Ovary (tissue), 7 donors: ENCODE measurements at regions not wholly inside any gene's neighbourhood (a gene's known extent, or its start where the extent isn't known, plus 50 kb on each side); places are given as distances from the start of the nearest gene placed in this dataset.

Source experiments
- DNase-seq, 5 donors: peaks; one replicate each; pipeline ENCODE4 v3.0.0-alpha.2; 2019 to 2020
- H3K27ac ChIP-seq, 2 donors: fragments of 200-600 bp; one replicate each; pipeline versions ENCODE4 v1.5.1 to v1.8.0; 2019 to 2022
- H3K27me3 ChIP-seq: fragments of 200-600 bp; one replicate; pipeline ENCODE4 v1.8.0; 2022
- H3K36me3 ChIP-seq: fragments of 200-600 bp; sonication (generic); one replicate; pipeline ENCODE4 v1.5.1; 2019
- H3K4me1 ChIP-seq: one replicate; pipeline ENCODE4 v1.8.1; 2013; ENCODE audit warnings: mild to moderate bottlenecking, moderate library complexity; ENCODE audit not compliant: insufficient read depth
- H3K4me3 ChIP-seq: fragments of 200-600 bp; sonication (generic); one replicate; pipeline ENCODE4 v1.5.1; 2017
- H3K9me3 ChIP-seq, 2 donors: fragments of 200-600 bp in 1 of 2; sonication (generic) in 1 of 2; one replicate each; pipeline versions ENCODE4 v1.5.1 to v1.8.1; 2013 to 2019; ENCODE audit warnings: mild to moderate bottlenecking in 1 of 2, moderate library complexity in 1 of 2
- EP300 ChIP-seq: sonication (generic); formaldehyde crosslinking; IDR thresholded peaks from one replicate; pipeline ENCODE4 v1.6.1; 2017; ENCODE audit warnings: antibody characterized with exemption
- POLR2A ChIP-seq: fragments of 450-650 bp; IDR thresholded peaks from one replicate; pipeline ENCODE4 v1.6.1; 2017; ENCODE audit warnings: antibody characterized with exemption, mild to moderate bottlenecking, moderate library complexity
- WGBS, 3 donors: extraction: QIAGEN DNeasy Blood & Tissue Kit in 1 of 3; methylation state at CpG; one replicate each; pipeline versions ENCODE4 v1.1.5 to v1.1.7; 2013 to 2017; 5-methylcytosine and 5-hydroxymethylcytosine counted together
- intact Hi-C, 4 donors: fragments of 100-400 bp; cut with DNase I; formaldehyde crosslinking; loops; one replicate each; pipeline versions ENCODE4 v1.11.0 to v1.15.1; 2022 to 2023
- TF ChIP-seq, protein P1 (sequence below), 3 donors: fragments of 450-650 bp in 2 of 3; fragments of 200-600 bp in 1 of 3; IDR thresholded peaks; one replicate each; pipeline versions ENCODE4 v1.5.1 to v1.8.0; 2016 to 2022; ENCODE audit warnings: antibody characterized with exemption in 3 of 3, mild to moderate bottlenecking in 1 of 3
- donor health status: DM: no; HTN: no; CAD: no; lungs with moderate emphysema.
- donor health status: DM: no; HTN: no; CAD: no.
- donor health status: Bipolar disorder and iron deficiency.
- donor health status: DM: no; HTN: no; CAD: no.
- donor health status: DM: yes; HTN: yes; CAD: no.

DNA sequence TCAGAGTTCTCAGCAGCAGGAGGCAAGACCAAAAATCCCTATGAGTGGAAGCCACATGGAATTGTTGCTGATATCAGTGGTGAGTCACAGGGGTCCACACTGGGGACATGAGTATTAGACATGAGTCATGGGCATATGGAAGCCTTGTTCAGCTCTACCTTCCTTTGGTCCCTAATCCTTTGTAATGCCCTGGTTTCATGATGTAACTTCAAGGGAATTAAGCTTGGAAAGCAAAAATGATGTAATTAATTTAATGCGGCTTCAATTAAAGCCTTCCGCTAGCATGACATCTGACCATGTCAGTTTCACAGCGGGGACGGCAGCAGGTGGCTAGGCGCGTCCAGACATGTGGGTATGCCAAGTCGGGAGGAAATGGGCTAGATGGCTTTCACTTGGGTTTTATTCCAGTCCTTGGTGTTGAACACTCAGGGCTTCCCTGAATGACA, 176.1 kb upstream of the RGMA start:
- H3K27ac ChIP-seq, result no peak overlapping the region
- no peak overlapping the region for H3K4me3 ChIP-seq
- H3K36me3 ChIP-seq, result no peaks in the 10 kb centered on the region
- intact Hi-C loops, result no loop called here
- no peaks in the 10 kb centered on the region for H3K9me3 ChIP-seq
- H3K4me1 ChIP-seq, result no peaks in the 10 kb centered on the region
- no peaks in the 10 kb centered on the region for H3K27me3 ChIP-seq
- 71 to 85% (median 83%) methylated on average over 7 of the region's 7 CpGs for WGBS, 3 donors
- DNase-seq, result peak in 1 of 5 donors; percentile 4
- TF ChIP-seq, protein P1, sequence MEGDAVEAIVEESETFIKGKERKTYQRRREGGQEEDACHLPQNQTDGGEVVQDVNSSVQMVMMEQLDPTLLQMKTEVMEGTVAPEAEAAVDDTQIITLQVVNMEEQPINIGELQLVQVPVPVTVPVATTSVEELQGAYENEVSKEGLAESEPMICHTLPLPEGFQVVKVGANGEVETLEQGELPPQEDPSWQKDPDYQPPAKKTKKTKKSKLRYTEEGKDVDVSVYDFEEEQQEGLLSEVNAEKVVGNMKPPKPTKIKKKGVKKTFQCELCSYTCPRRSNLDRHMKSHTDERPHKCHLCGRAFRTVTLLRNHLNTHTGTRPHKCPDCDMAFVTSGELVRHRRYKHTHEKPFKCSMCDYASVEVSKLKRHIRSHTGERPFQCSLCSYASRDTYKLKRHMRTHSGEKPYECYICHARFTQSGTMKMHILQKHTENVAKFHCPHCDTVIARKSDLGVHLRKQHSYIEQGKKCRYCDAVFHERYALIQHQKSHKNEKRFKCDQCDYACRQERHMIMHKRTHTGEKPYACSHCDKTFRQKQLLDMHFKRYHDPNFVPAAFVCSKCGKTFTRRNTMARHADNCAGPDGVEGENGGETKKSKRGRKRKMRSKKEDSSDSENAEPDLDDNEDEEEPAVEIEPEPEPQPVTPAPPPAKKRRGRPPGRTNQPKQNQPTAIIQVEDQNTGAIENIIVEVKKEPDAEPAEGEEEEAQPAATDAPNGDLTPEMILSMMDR (IDR thresholded peaks at IDR 0.05), result no peak
- no peak for TF ChIP-seq EP300
- TF ChIP-seq POLR2A, result no peak

DNA sequence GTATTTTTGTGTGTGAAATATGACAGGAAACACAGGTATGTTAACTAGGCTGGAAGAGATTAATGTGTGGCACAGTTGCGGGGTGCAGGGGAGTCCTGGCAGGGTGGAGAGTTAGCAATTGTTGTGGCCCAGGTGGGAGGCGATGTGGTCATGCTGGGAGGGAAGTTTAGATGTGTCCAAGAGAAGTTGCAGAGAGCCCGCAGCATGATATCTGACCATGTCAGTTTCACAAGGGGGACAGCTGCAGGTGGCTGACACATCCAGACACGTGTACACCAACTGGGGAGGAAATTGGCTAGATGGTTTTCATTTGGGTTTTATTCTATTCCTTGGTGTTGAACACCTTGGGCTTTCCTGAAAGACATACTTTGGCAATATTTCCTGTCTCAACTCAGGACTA, 172.8 kb upstream of the RGMA start:
- no peak for TF ChIP-seq POLR2A
- 79 to 86% (median 81%) methylated on average over 4 of the region's 4 CpGs for WGBS, 3 donors
- H3K9me3 ChIP-seq, result no peaks in the 10 kb centered on the region
- no peak overlapping the region for H3K4me3 ChIP-seq
- H3K27ac ChIP-seq, result no peak overlapping the region
- no peaks in the 10 kb centered on the region for H3K36me3 ChIP-seq
- H3K4me1 ChIP-seq, result no peaks in the 10 kb centered on the region
- intact Hi-C loops, result no loop called here
- DNase-seq, result peak in 1 of 5 donors; percentile 10
- no peaks in the 10 kb centered on the region for H3K27me3 ChIP-seq

GRCh38 chr15:93257920-93258319, 168.9 kb upstream of the RGMA start:
- TF ChIP-seq EP300 (no peak), POLR2A (no peak)
- TF ChIP-seq, protein P1 (IDR thresholded peaks at IDR 0.05), result no peak
- Histone ChIP-seq H3K9me3 (no peaks in the 10 kb centered on the region), H3K36me3 (no peaks in the 10 kb centered on the region), H3K4me3 (no peak overlapping the region), H3K4me1 (no peaks in the 10 kb centered on the region), H3K27ac (no peak overlapping the region), H3K27me3 (no peaks in the 10 kb centered on the region)
- DNase-seq, result no peak
- WGBS, 3 donors, result 87 to 91% (median 91%) methylated on average over 3 of the region's 3 CpGs
- intact Hi-C loops, result no loop called here

GRCh38 chr15:93253681-93254080, 164.7 kb upstream of the RGMA start:
- no peak for DNase-seq
- intact Hi-C loops, result no loop called here

DNA sequence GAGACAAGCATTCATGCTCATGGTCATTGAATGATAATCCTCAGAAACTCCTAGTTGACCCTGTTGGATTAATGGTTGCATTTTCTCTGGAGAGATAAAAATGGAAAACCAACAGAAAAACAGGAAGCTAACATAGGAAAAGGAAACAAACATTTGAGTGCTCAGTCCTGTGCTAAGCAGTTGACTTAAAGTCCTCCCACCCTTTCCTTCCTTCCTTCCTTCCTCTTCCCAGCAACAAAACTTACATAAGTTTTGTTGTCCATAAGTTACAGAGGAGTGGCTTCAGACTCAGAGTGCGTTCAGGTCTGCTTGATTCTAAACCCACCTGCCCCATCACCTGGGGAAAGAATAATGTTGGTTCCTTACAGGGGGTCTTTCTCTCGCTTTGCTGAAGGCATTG, 163.8 kb upstream of the RGMA start:
- no peak for DNase-seq
- Histone ChIP-seq H3K4me3 (no peak overlapping the region), H3K27ac (no peak overlapping the region), H3K9me3 (no peaks in the 10 kb centered on the region), H3K27me3 (no peaks in the 10 kb centered on the region), H3K36me3 (no peaks in the 10 kb centered on the region), H3K4me1 (no peaks in the 10 kb centered on the region)
- TF ChIP-seq POLR2A (no peak), EP300 (no peak)
- TF ChIP-seq, protein P1 (IDR thresholded peaks at IDR 0.05), result no peak
- 92% methylated on average over 2 of the region's 2 CpGs for WGBS, 3 donors
- intact Hi-C loops, result no loop called here

More at GRCh38 chr15:93253681-93254080, 164.7 kb upstream of the RGMA start:
- no peaks in the 10 kb centered on the region for H3K36me3 ChIP-seq
- no peak for TF ChIP-seq EP300
- no peaks in the 10 kb centered on the region for H3K9me3 ChIP-seq
- WGBS, 3 donors, result 46 to 68% (median 57%) methylated on average over 3 of the region's 3 CpGs
- H3K27ac ChIP-seq, result no peak overlapping the region
- no peaks in the 10 kb centered on the region for H3K27me3 ChIP-seq
- no peaks in the 10 kb centered on the region for H3K4me1 ChIP-seq
- no peak overlapping the region for H3K4me3 ChIP-seq

DNA sequence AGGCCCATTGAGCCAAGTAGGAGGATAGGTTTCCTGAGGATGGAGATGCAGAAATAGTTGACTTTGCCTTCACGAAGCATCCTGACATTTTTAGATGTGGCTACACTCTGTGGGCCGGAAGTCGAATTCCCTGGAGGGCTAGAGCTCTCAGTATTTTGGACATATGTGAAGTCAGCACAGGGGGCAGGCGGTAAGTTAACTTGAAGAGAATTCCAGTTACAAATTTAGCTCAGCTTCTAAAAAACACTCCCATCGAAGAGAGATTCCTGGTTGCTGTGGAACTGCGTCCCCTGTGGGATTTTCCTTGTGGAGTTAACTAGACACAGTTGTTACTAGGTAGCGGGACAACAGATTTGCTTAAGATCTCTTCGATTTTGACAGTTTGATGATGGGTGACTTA, 161.9 kb upstream of the RGMA start:
- 64 to 74% (median 70%) methylated on average over 8 of the region's 8 CpGs for WGBS, 3 donors
- no peak for DNase-seq
- Histone ChIP-seq H3K9me3 (no peaks in the 10 kb centered on the region), H3K4me1 (peaks cover 3% of the 10 kb centered on the region), H3K36me3 (no peaks in the 10 kb centered on the region), H3K4me3 (no peak overlapping the region), H3K27me3 (no peaks in the 10 kb centered on the region), H3K27ac (no peak overlapping the region)
- TF ChIP-seq EP300, result no peak
- no peak for TF ChIP-seq POLR2A
- TF ChIP-seq, protein P1 (IDR thresholded peaks at IDR 0.05), result no peak
- intact Hi-C loops, result no loop called here
